GM12873 (cell line): ENCODE measurements at regions not wholly inside any gene's neighbourhood (a gene's known extent, or its start where the extent isn't known, plus 50 kb on each side); places are given as distances from the start of the nearest gene placed in this dataset.

ENCODE experiments used
- TF ChIP-seq, protein P1 (sequence below): IDR thresholded peaks from 2 replicates; pipeline ENCODE4 v1.5.1; 2012; ENCODE audit warnings: low read depth, mild to moderate bottlenecking, moderate library complexity, low read length, control low read depth; ENCODE audit not compliant: insufficient read depth; ENCODE audit errors: missing control alignments

- TF ChIP-seq, protein P1, sequence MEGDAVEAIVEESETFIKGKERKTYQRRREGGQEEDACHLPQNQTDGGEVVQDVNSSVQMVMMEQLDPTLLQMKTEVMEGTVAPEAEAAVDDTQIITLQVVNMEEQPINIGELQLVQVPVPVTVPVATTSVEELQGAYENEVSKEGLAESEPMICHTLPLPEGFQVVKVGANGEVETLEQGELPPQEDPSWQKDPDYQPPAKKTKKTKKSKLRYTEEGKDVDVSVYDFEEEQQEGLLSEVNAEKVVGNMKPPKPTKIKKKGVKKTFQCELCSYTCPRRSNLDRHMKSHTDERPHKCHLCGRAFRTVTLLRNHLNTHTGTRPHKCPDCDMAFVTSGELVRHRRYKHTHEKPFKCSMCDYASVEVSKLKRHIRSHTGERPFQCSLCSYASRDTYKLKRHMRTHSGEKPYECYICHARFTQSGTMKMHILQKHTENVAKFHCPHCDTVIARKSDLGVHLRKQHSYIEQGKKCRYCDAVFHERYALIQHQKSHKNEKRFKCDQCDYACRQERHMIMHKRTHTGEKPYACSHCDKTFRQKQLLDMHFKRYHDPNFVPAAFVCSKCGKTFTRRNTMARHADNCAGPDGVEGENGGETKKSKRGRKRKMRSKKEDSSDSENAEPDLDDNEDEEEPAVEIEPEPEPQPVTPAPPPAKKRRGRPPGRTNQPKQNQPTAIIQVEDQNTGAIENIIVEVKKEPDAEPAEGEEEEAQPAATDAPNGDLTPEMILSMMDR: no peak
These were observed 1140.4 kb downstream of the EFNB2 start for GRCh38 chr13:105395041-105395440.

GRCh38 chr13:105389373-105389772 is 1146.1 kb downstream of the EFNB2 start:
- TF ChIP-seq, protein P1: no peak

DNA sequence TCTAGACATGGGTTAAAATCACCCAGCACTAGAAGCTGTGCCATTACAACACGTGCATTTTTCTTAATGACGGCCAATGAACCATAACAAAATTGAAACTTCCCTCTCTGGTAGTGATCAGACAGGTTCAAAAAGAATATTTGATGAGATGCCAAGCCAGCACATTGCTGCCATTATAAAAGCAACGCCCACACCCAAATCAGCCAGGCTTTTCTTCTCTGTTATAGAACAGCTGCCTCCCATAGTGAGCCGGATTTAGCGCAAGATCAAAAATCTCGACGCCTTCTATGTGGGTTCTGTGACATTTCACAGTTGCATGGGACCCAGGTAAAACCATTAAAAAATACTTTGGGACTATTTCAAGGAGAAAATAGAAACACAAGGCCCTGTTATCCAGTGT is 1158.0 kb downstream of the EFNB2 start:
- TF ChIP-seq, protein P1: no peak

GRCh38 chr13:105370011-105370650 is 1165.3 kb downstream of the EFNB2 start:
- TF ChIP-seq, protein P1: no peak

GRCh38 chr13:105368781-105369180 is 1166.7 kb downstream of the EFNB2 start:
- TF ChIP-seq, protein P1: no peak

DNA sequence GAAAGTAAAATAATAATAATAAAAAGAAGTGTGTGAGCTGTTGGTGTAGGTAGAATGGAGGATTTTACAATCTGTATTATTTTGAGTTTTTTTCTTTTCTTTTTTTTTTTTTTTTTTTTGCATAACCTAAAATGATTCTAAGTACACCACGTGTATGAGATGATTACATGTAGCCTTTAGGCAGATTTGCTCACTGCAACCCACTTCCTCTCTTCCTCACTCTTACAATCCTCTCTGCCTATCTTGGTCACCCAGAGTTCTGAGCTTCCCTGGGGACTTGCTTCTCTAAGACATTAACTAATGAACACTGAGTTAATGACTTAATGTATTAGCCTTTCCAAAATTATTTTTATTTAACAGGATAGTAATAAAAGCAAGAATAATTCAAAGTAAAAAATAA is 1169.6 kb downstream of the EFNB2 start:
- TF ChIP-seq, protein P1: no peak

- TF ChIP-seq, protein P1: no peak
These were observed 1170.4 kb downstream of the EFNB2 start for GRCh38 chr13:105365021-105365550.
